ENCODE measurements at regions not wholly inside any gene's neighbourhood (a gene's known extent, or its start where the extent isn't known, plus 50 kb on each side); places are given as distances from the start of the nearest gene placed in this dataset.

DNA sequence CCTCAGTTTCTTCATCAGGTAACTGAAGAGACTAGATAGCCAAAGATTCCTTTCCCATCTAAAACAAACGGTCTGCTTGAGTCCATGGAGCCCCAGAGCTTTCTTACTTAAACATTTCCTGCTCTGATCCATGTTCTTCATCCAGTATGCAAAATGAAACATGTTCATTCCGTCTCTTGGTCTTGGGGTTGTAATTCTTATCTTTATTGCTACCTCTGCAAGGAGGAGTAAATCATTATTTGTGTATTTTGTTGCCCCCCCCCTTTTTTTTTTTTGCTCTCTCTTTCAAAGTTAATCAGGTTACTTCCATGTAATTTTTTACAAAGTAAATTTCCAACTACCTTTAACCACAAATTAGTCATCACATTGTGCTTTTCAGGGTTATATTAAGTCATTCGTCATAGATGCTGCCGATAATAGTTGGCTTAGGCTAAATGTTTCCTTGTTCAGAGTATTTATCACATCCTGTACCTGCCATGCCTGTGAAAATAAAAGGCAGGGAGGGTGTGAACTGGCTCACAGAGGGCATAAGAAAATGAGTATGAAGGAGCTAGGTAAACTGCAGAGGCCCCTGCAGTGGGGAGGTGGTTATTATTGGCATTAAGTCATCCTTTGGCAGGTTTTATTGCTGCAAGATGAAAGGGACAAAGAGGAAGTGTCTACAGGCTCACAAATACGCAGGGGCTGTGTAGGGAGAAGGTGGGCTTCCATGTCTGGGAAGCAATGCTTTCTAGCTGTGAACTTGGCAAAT, 76.7 kb upstream of the HS3ST1 start:
- DNase-seq (ENCODE audit: low spot score): no peak
- in situ Hi-C loops (cut with MboI; ENCODE audit: low sequenced_read_pairs, unreplicated experiment): no loop called here
- TF ChIP-seq, protein P1, sequence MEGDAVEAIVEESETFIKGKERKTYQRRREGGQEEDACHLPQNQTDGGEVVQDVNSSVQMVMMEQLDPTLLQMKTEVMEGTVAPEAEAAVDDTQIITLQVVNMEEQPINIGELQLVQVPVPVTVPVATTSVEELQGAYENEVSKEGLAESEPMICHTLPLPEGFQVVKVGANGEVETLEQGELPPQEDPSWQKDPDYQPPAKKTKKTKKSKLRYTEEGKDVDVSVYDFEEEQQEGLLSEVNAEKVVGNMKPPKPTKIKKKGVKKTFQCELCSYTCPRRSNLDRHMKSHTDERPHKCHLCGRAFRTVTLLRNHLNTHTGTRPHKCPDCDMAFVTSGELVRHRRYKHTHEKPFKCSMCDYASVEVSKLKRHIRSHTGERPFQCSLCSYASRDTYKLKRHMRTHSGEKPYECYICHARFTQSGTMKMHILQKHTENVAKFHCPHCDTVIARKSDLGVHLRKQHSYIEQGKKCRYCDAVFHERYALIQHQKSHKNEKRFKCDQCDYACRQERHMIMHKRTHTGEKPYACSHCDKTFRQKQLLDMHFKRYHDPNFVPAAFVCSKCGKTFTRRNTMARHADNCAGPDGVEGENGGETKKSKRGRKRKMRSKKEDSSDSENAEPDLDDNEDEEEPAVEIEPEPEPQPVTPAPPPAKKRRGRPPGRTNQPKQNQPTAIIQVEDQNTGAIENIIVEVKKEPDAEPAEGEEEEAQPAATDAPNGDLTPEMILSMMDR (IDR thresholded peaks at IDR 0.05; ENCODE audit: borderline replicate concordance, control extremely low read depth, extremely low read depth, insufficient read depth, missing control alignments): no peak

DNA sequence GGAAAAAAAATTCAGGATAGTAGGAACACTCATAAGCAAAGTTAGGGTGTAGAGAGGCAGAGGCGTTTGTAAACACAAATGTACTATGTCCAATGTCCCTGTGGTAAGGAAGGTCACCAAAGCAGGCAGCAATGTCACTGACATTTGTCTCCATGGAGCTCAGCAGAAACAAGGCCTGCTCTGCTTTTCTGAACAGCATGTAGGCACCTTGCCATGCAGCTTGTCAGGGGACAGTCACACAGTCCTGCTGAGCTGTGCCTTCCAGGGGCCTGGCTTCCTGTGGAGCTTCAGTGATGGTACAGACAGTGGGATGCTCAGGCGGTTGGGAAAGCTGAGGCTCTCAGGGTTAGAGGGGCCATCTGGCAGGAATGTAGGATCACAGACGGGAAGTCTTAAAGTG, 74.5 kb upstream of the HS3ST1 start:
- TF ChIP-seq, protein P1 (IDR thresholded peaks at IDR 0.05; ENCODE audit: borderline replicate concordance, control extremely low read depth, extremely low read depth, insufficient read depth, missing control alignments): no peak
- DNase-seq (ENCODE audit: low spot score): no peak
- in situ Hi-C loops (cut with MboI; ENCODE audit: low sequenced_read_pairs, unreplicated experiment): no loop called here

DNA sequence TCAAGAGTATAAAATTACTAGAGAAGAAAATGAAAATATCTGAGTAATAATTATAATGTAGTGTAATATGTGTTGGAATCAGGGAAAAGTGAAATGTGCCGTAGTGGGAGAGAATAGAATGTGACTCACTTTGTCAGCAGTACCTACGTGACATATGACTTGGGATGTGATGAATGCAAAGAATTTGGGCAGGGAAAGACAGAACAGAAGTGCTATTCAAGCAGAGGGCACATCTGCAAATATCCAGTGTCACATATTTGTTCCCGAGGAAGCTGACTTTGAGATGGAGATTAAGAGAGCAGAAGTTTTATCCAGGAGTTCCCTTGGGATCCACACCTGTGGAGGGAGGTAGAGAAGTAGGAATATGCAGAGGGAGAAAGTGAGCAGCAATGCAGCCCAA, 69.3 kb upstream of the HS3ST1 start:
- TF ChIP-seq, protein P1 (IDR thresholded peaks at IDR 0.05; ENCODE audit: borderline replicate concordance, control extremely low read depth, extremely low read depth, insufficient read depth, missing control alignments): no peak
- in situ Hi-C loops (cut with MboI; ENCODE audit: low sequenced_read_pairs, unreplicated experiment): no loop called here
- no peak for DNase-seq (ENCODE audit: low spot score)

DNA sequence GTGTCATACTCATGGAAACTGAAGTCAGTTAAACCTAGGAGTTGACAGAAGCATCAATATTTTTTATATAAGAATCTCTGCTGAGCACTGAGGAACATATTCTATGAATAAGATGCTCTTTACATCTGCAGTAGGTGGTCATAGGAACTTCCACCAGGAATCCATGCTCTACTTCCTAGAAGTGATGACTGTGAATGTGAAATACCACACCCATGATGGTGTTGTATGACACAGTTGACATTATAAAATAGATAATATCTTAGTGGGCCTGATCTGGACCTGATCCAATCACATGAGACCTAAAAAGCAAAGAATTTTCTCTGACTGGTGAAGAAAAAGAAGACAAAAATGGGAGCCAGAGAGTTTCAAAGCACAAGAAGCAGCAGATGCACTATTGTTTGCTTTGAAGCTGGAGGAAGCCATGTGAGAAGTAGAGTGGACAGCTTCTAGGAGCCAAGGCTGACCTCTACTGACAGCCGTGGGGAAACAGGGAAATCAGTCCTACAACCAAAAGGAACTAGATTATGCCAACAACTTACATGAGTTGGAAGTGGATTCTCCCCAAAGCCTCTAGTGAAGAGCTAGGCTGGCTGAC, 68.6 kb upstream of the HS3ST1 start:
- in situ Hi-C loops (cut with MboI; ENCODE audit: low sequenced_read_pairs, unreplicated experiment): no loop called here
- no peak for DNase-seq (ENCODE audit: low spot score)
- TF ChIP-seq, protein P1 (IDR thresholded peaks at IDR 0.05; ENCODE audit: borderline replicate concordance, control extremely low read depth, extremely low read depth, insufficient read depth, missing control alignments): peak; percentile 8

DNA sequence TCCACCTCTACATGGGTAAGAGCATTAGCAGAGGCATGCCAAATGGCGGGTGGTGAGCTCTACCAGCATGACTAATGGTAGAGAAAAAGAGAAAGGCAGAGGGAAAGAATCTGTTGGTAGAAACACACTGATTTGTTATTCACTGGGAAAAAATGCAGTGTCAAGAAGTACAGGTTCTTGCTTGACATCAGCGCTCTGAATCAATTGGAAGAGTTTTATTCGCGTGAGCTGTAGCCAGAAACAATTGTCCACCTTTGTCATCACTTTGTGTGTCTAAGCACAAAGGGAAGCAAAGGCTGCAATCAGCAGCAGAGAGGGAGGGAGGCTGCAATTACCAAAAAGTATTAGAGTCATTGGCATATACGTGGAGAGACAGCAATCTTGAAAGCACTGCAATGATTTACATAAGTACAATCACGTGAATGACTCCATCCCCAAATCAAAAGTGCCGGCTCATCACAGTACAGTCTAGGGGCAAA, 67.7 kb upstream of the HS3ST1 start:
- in situ Hi-C loops (cut with MboI; ENCODE audit: low sequenced_read_pairs, unreplicated experiment): no loop called here
- TF ChIP-seq, protein P1 (IDR thresholded peaks at IDR 0.05; ENCODE audit: borderline replicate concordance, control extremely low read depth, extremely low read depth, insufficient read depth, missing control alignments): no peak
- DNase-seq (ENCODE audit: low spot score): no peak

DNA sequence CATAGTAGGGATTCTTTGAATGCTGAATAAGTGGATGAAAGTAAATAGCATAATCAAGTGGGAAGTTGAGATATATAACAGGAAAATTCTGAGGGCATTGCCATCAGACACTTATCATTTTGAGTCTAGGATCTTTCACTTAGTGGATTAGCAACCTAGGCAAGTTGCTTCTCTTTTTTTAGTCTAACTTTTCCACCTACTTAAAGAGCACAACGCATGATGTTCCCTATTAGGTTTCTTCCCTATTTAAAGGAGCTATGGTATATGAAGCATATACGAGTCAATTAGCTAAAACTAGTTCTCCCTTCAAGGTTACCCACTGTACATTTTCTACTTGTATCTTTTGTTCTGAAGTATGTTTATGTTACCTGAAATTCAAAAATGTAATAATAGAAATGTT, 67.1 kb upstream of the HS3ST1 start:
- TF ChIP-seq, protein P1 (IDR thresholded peaks at IDR 0.05; ENCODE audit: borderline replicate concordance, control extremely low read depth, extremely low read depth, insufficient read depth, missing control alignments): no peak
- in situ Hi-C loops (cut with MboI; ENCODE audit: low sequenced_read_pairs, unreplicated experiment): no loop called here
- no peak for DNase-seq (ENCODE audit: low spot score)

Data from GM13976 (cell line).